HG03095 (cell line): ENCODE measurements at regions not wholly inside any gene's neighbourhood (a gene's known extent, or its start where the extent isn't known, plus 50 kb on each side); places are given as distances from the start of the nearest gene placed in this dataset.
A peak's percentile ranks its signal among the peaks of the same experiment; 100 is the strongest.

Experiments
- ATAC-seq: cut with Tn5 transposase; IDR thresholded peaks from one replicate; pipeline ENCODE4 v1.9.1; 2021; ENCODE audit warnings: moderate library complexity; ENCODE audit not compliant: unreplicated experiment

DNA sequence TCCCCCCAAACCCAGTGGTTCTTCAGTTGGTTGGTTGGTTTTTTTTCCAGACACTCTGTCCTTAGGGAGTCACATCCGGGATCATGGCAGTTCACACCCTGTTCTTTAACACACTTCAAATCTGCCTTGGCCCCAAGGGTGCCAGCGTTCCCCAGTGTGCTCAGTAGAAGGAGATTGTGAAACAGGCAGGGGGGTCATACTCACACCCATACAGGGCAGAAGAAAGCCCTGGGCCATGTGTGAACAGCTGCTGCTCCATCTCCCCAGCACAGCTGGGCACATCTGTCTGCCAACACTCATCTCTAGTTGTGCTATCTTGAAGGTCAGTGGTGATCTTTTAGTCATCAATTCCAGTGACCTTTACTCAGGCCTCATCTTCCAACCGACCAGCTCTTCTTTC is 64.4 kb upstream of the FUT8 start:
- no peak for ATAC-seq

DNA sequence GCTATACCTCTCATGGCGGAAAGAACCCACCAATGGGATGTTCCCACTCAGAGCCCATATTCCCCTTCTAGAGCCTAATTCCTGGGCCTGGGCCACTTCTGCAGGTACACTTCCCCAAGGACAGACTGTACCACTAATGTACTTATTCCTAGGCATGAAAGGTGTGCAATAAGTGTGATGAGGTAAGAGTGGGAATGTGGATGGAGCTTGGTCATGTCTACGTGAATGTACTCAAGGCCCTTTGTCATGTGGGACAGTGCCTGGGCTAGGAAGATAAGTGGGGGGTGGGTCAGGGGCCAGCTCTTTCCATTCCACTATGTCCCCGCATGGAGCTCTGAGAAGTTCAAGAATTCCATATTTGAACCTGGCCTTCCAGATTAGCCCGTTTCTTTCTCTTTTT is 63.4 kb upstream of the FUT8 start:
- no peak for ATAC-seq

DNA sequence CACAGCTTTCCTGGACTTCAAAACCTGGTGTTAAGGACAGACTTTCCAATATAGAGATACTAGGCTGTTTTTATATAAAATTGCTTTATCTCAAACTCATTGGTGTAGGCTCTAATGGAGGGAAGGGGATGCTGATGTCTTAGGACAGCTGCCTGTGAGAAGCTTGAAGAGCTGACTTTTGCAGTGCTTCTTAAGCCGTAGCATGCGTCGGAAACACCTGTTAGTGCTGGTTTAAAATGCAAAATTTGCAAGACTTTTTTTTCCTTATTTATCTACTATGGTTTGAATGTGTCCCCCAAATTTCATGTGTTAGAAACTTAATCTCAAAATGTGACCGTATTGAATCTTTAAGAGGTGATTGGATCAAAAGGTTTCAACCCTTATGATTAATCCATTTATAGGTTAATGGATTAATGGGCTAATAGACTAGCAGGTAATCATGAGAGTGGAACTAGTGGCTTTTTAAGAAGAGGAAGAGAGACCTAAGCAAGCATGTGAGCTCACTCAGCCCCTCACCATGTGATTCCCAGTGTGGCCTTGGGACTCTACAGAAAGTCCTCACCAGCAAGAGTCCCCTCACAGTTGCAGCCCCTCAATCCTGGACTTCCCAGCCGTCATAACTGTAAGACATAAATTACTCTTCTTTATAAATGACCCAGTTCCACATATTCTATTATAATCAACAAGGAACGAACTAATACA is 60.9 kb upstream of the FUT8 start:
- ATAC-seq = peak; percentile 60

DNA sequence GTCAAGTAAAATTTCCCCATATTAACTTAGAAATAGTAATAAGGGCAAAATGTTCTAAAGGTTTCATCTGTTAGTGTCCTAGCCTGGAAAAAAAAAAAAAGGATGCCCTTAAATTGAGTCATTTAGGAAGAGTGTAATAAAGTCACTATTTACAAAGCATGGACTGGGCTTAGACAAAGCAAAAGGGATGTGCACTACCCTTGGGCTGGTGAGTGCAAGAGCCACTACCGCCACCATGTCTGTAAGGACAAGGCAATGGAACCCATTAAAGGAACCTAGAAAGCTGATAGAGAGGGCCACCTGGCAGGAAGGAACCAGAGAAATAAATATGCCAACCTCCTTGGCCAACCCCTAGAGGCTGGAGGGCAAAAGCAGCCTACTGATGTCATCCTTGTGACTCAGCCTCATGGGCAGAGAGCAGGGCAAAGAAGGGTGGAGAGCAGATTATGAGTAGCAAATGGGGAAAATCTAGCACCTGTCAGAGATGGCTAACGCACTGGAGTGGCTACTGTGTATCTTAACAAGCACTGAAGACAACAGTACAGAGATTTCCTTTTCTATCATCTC is 59.5 kb upstream of the FUT8 start:
- ATAC-seq = no peak

DNA sequence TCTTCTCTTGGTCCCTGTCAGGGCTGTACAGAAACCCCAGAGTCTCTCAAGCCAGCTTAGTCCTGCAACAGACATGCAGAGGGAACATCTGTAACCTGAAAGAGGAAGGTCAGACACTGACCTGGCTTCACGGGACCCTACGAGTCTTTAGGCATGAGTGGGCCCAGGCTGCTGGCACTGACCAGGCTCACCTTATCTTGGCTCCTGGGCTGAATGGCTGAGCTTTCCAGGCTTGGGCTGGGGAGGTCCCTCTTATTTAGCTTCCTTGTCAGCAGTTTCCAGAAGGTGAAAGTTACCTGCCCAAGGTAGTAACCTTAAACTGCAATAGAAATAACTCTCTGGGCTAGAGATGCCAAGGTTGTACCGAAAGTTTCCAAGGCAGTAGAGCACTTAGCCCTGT is 58.4 kb upstream of the FUT8 start:
- ATAC-seq = no peak

DNA sequence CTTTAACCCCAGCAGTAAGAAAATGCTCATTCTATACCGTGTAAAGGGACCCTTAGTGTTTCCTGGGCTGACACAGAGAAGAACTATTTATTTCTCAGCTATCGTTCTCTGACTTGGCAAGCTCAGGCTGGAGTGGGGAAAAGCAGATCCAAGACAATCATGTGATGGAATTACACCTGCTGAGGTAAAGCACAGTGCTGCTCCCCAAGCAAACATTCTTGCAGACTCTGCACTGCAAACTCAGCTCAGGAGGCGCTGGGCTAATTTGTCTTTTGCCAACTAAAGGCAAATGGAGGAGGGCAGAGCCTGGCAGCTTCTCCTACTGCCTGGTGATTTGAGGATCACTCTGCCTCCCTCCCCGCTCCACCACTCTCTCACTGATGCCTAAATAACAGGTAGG is 57.8 kb upstream of the FUT8 start:
- ATAC-seq = no peak

DNA sequence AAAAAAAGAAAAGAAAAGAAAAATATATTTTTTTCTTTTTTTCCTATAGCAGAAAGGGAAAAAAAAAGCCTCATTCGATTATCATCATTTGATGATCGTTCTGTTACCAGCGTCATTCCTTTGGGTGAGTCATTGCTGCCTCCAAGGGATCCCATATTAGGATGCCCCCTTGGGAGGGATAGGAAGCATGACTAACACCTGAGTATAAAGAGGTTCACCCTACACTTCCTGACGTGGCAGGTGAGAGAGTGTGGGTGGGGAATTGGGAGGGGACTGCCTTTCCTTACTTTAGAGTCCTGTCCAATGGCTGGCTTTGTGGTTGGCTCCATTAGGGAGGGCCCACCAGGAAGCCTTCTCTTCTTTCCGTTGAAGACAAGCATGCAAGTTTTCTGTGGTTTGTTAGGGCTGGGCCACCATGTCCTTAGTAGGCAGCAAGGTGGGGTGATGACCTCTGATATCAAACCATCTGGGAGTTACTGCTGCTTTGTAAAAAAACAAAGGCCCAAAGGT is 56.1 kb upstream of the FUT8 start:
- no peak for ATAC-seq

DNA sequence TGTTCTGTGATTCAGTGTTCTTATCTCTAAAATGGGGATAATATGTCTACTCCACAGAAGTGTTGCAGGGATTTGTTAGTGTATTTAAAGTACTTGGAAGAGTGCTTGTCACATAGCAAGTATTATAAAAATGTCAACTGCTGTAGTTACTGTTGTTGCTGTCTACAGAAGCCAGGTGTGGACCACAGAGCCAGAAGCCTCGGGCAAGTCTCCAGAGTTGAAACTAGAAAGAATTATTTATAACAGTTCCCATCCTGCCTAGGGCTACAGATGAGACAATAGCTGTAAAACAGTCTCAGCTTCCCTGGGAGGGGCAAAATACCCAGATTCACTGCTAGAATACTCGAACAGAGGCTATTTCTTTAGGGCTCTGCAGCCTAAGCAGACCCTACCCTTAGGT is 55.4 kb upstream of the FUT8 start:
- no peak for ATAC-seq

DNA sequence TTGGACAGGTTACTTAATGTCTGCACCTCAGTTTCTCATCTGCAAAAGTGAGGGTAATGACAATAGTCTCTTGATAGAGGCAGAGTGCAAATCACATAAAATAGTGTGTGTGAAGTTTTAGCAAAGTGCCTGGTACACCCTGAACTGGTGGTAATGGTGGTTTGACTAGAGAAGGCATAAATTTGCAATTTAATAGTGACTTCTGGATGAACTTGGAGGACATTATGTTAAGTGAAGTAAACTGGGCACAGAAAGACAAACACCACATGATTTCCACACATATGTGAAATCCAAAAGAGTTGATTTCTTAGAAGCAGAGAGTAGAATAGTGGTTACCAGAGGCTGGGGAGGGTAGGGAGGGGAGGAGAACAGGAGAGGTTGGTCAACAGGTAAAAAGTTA is 54.8 kb upstream of the FUT8 start:
- ATAC-seq = no peak

DNA sequence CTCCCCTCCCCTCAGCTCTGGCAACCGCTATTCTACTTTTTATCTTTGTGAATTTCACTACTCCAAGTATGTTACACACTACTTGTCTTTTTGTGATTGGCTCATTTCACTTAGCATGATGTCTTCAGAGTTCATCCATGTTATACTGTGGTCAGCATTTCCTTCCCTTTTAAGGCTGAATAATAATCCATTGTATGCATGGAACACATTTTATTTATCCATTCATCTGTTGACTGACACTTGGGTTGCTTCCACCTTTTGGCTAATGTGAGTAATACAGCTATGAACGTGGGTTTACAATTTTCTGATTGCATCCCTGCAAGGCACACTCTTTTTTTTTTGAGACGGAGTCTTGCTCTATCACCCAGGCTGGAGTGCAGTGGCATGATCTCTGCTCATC is 53.0 kb upstream of the FUT8 start:
- no peak for ATAC-seq

DNA sequence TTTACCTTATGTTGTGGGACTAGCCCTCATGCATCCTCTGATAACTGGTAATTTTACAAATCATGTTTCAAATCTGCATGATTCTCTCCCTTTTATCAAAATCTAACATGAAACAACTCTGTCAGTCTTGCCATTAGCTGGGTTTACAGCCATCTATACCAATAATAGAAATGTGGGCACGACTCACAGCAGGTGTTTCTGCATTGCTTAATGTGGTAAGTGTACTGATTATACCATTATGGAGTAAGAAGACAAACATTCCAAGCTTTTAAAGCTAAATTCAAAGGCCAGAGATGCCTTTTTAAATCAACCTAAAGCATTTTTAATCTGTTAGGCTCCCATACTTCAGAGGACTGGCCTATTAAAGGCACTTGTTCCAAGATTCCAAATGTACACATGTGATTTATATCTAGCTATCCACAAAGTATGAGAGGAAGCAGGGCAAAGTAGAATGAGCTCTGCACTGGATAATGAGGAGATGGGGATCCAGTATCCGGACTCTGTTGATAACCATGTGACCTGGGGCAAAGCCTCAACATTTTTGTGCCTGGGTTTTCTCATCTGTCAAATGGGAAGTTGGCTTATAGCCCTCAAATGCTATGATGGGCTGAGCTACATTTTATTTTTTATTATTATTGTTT is 52.3 kb upstream of the FUT8 start:
- ATAC-seq = no peak

DNA sequence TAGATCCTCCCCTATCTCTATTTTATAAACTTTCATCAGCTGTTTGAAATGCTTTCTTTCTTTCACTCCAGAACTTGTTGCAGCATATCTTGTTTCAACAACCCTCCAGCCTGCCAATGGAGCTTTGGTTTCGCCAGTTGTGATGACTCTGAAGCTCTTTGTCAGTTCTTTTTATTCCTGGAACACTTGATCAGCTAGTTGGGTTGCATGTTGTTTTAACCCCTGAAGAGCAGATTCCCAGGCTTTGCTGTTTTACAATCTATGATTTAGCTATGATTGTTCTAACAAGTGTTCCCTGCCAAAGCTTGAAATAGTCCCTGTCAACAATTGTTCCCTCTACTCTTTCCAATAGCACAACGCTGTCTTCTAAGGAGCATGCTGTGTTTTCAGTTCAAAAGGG is 50.6 kb upstream of the FUT8 start:
- no peak for ATAC-seq
